22Rv1 (cell line): ENCODE measurements at regions not wholly inside any gene's neighbourhood (a gene's known extent, or its start where the extent isn't known, plus 50 kb on each side); places are given as distances from the start of the nearest gene placed in this dataset.
A peak's percentile ranks its signal among the peaks of the same experiment; 100 is the strongest.

Source experiments
- H3K27ac ChIP-seq: fragments of 450-650 bp; 2 replicates; pipeline ENCODE4 v1.5.1; 2017
- ZFX ChIP-seq: fragments of 450-650 bp; IDR thresholded peaks from 2 replicates; pipeline ENCODE4 v1.6.1; 2017; ENCODE audit warnings: antibody characterized with exemption, borderline replicate concordance
- TF ChIP-seq, protein P1 (sequence below): fragments of 450-650 bp; IDR thresholded peaks from 2 replicates; pipeline ENCODE4 v1.5.1; 2017; ENCODE audit warnings: mild to moderate bottlenecking

DNA sequence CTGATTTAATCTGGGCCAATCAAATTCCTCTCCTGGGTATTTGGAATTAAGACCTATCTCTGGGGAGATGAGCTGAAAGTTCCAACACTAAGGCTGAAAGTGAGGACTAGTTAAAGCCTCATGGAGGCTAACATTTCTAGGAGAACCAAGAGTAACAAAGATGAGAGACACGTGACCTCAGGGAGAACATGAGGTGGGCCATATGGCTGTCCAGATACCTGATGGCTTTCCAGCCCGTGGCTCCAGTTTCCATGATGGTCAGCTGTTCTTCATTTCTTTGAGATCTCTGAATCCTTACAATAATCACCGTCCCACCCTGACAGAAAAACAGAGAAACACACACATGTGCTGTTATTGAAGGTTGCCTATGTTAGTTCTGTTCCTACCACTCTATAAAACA is 66.1 kb downstream of the LEPR start:
- no peak for TF ChIP-seq ZFX
- TF ChIP-seq, protein P1, sequence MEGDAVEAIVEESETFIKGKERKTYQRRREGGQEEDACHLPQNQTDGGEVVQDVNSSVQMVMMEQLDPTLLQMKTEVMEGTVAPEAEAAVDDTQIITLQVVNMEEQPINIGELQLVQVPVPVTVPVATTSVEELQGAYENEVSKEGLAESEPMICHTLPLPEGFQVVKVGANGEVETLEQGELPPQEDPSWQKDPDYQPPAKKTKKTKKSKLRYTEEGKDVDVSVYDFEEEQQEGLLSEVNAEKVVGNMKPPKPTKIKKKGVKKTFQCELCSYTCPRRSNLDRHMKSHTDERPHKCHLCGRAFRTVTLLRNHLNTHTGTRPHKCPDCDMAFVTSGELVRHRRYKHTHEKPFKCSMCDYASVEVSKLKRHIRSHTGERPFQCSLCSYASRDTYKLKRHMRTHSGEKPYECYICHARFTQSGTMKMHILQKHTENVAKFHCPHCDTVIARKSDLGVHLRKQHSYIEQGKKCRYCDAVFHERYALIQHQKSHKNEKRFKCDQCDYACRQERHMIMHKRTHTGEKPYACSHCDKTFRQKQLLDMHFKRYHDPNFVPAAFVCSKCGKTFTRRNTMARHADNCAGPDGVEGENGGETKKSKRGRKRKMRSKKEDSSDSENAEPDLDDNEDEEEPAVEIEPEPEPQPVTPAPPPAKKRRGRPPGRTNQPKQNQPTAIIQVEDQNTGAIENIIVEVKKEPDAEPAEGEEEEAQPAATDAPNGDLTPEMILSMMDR, result no peak
- H3K27ac ChIP-seq, result no peak overlapping the region

DNA sequence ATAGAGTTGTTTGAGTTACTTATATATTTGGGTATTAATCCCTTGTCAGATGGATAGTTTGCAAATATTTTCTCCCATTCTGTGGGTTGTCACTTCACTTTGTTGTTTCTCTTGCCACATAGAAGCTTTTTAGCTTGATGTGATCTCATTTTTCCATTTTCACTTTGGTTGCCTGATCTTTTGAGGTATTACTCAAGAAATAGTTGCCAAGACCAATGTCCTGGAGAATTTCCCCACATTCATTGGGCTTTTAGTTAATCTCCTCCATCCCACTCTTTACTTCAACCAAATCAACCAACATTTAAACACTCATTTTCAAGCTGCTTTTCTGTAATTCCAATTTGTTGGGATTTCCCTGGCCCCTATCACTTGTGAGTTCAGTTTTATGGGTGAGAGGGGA is 69.0 kb downstream of the LEPR start:
- H3K27ac ChIP-seq, result no peak overlapping the region
- TF ChIP-seq, protein P1, result no peak
- TF ChIP-seq ZFX, result no peak

DNA sequence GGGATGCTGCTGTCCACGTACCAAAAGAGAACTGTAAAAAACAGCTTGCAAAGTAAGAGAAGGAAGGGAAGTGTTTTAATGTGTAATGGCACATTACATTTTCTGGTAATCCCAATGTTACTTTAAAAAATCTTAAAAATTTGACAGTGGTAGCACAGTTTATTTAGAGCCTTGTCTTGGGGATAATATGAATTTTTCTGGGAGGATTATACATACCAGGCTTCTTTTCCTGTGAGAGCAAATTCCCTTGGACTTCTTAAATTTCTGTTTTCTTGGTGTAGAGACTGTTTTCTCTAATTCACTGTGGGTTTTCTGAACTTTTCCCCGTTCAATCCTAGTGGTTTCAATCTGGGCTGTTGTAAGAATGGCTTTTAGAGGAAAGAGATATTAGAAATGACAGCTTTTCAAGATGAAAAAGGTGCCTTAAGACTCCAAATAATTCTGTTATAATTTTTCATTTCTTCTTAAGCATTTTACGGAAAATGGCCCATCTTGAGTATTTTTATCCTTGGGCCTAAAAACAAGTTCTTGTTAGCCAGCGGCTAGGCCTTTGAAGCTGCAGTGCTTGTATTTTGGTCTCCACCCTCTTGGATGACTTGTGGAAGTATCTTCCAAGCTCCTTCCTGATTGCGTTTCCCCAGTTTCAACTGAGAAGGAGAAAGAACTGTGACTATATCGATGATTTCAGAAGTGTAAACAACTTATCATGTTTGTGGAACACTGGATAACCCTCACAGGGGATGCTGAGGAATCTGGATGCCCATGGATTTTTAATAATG is 70.0 kb downstream of the LEPR start:
- H3K27ac ChIP-seq, result no peak overlapping the region
- TF ChIP-seq ZFX, result no peak
- TF ChIP-seq, protein P1, result no peak

DNA sequence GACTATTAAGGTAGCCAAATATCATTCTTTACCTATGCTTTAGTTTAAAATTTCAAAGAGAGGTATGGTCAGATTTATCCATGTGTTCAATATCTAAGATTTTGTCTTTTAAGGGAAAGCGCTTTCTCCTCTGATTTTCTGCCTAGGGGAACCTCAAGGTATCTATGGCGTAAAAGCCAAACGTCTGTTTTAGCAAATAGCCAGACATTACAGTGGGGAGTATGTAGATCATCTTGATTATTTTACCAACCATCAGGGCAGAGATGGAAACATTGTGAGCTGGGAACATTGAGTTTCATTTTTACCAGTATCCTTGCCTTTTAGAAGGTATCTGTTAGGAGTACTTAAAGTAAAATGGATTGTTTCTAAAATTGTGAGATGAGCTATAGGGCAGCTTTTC is 71.0 kb downstream of the LEPR start:
- H3K27ac ChIP-seq, result no peak overlapping the region
- TF ChIP-seq, protein P1, result no peak
- TF ChIP-seq ZFX, result no peak

DNA sequence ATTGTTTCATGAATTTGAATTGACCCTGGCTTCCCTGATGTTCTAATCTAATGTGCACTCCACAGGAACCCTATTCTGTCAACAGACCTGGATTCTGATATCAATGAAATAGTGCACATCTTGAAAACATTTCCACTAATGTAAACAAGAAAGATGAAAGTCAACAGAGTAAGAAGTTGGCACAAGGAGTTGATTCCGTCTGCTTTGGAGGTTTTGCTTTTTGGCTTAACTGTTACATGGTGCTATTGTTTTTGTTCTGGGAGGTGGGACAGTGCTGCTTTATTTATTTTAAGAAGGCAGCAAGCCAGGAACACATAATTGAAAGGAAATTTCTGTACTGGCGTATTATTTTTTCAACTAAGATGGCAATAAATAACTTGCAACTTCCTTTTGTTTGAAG is 73.3 kb downstream of the LEPR start:
- peak overlapping the region; percentile 25; the same call in 1 of the 2 replicates for H3K27ac ChIP-seq
- no peak for TF ChIP-seq ZFX

DNA sequence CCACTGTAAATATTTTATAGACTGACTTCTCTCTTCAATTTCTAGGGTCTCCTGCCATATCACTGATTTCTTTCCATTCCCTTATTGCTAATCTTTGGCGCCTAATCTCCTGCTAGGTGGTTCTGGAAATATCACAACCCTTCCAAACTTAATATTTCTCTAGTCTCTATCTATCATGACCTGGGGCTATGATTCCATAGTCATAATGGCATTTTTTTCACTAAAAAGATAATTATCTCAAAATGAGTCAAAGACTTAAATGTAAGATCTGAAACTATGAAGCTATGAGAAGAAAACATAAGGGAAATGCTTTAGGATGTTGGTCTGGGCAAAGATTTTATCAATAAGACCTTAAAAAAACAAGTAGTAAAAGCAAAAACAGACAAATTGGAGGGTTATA is 74.2 kb downstream of the LEPR start:
- TF ChIP-seq ZFX, result no peak
- TF ChIP-seq, protein P1, result no peak
- H3K27ac ChIP-seq, result no peak overlapping the region

DNA sequence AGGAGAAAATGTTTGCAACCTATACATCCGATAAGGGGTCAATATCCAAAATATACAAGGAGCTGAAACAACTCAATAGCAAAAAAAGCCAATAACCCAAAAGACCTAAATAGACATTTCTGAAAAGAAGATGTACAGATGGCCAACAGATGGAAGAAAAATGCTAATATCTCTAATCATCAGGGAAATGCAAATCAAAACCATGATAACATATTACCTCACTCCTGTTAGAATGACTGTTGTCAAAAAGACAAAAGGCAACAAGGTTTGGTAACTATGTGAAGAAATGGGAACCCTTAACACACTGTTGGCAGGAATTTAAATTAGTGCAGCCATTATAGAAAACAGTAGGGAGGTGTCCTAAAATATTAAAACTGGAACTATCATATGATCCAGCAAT is 74.7 kb downstream of the LEPR start:
- no peak for TF ChIP-seq ZFX
- TF ChIP-seq, protein P1, result no peak
- H3K27ac ChIP-seq, result no peak overlapping the region
